ENCODE measurements at regions not wholly inside any gene's neighbourhood (a gene's known extent, or its start where the extent isn't known, plus 50 kb on each side); places are given as distances from the start of the nearest gene placed in this dataset.

GRCh38 chr13:47822036-47822435, 179.0 kb downstream of the SUCLA2 start:
- H3K27me3 ChIP-seq (ENCODE audit: control insufficient read depth in 1 of 2, insufficient read depth in 2 of 2, low read length in 2 of 2) = no peaks in the 10 kb centered on the region
- no peak overlapping the region for H3K4me2 ChIP-seq (ENCODE audit: low read depth, low read length)
- in situ Hi-C loops (cut with HindIII; ENCODE audit: extremely low pct_ligation_motif_present, low pct_unique_long_range_greater_than_20kb) (no loop called here), intact Hi-C loops (cut with micrococcal nuclease; ENCODE audit: unreplicated experiment) (no loop called here)
- H3K9ac ChIP-seq (ENCODE audit: insufficient read depth, low read depth, low read length) = no peak overlapping the region
- no peaks in the 10 kb centered on the region for H3K9me3 ChIP-seq (ENCODE audit: low read length)
- FAIRE-seq (no peak), DNase-seq (ENCODE audit: low spot score) (no peak), ATAC-seq (no peak)
- H3K4me1 ChIP-seq (ENCODE audit: insufficient read depth, low read length) = no peaks in the 10 kb centered on the region
- H2AFZ ChIP-seq (ENCODE audit: low read length) = no peak overlapping the region
- H3K27ac ChIP-seq (ENCODE audit: extremely low read length, insufficient read depth, low read length) = no peak overlapping the region
- 74% methylated on average over 4 of the region's 4 CpGs for WGBS (ENCODE audit: low lambda C conversion rate)
- no peaks in the 10 kb centered on the region for H3K79me2 ChIP-seq (ENCODE audit: insufficient read depth, low read length)
- TF ChIP-seq ZNF784 (CRISPR knock-in tag; IDR thresholded peaks at IDR 0.05; ENCODE audit: borderline replicate concordance) = no peak
- no peak for TF ChIP-seq KAT2B (IDR thresholded peaks at IDR 0.05; ENCODE audit: borderline replicate concordance, low read depth, low read length)
- no peak for TF ChIP-seq HMG20A (CRISPR knock-in tag; IDR thresholded peaks at IDR 0.05; ENCODE audit: borderline replicate concordance)
- TF ChIP-seq ETV6 (CRISPR knock-in tag; conservative IDR thresholded peaks at IDR 0.05) = no peak
- no peak for TF ChIP-seq ZBTB43 (CRISPR knock-in tag; conservative IDR thresholded peaks at IDR 0.05)
- TF ChIP-seq POGK (CRISPR knock-in tag; conservative IDR thresholded peaks at IDR 0.05) = no peak
- no peak for TF ChIP-seq ZBTB38 (CRISPR knock-in tag; IDR thresholded peaks at IDR 0.05)
- TF ChIP-seq FOXJ3 (CRISPR knock-in tag; IDR thresholded peaks at IDR 0.05; ENCODE audit: borderline replicate concordance) = no peak
- no peak for TF ChIP-seq EP300 (IDR thresholded peaks at IDR 0.05; ENCODE audit: low read depth in 2 of 2, low read length in 2 of 2)
- TF ChIP-seq EP300 (CRISPR knock-in tag; IDR thresholded peaks at IDR 0.05; ENCODE audit: borderline replicate concordance) = no peak
- TF ChIP-seq GMEB1 (CRISPR knock-in tag; IDR thresholded peaks at IDR 0.05; ENCODE audit: borderline replicate concordance) = no peak
- no TSS peak for BruUV-seq (replicated peaks)
- H4K20me1 ChIP-seq (ENCODE audit: insufficient read depth, low read length) = no peaks in the 10 kb centered on the region
- POLR2A ChIA-PET = no interaction called here
- CTCF ChIA-PET (ENCODE audit: low intra/inter-chr PET ratio, low total read pairs) = no interaction called here
- no peak overlapping the region for H3K4me3 ChIP-seq (replicated peaks in 1 of 3; ENCODE audit: insufficient read depth in 1 of 3, low read depth in 2 of 3, low read length in 3 of 3)
- H3K36me3 ChIP-seq (replicated peaks in 1 of 2; ENCODE audit: control insufficient read depth in 1 of 2, insufficient read depth in 2 of 2, low read length in 2 of 2) = no peaks in the 10 kb centered on the region

Data from HepG2 (cell line).